ENCODE measurements at regions not wholly inside any gene's neighbourhood (a gene's known extent, or its start where the extent isn't known, plus 50 kb on each side); places are given as distances from the start of the nearest gene placed in this dataset.

- TF ChIP-seq MAX (IDR thresholded peaks at IDR 0.05) (no peak), CTCF (IDR thresholded peaks at IDR 0.05 in 2 of 3, conservative IDR thresholded peaks at IDR 0.05 in 1 of 3; ENCODE audit: borderline replicate concordance in 1 of 3, insufficient read depth in 1 of 3, low read depth in 2 of 3, low read length in 2 of 3) (no peak), ELF1 (IDR thresholded peaks at IDR 0.05; ENCODE audit: borderline replicate concordance, low read depth) (no peak), EZH2phosphoT487 (IDR thresholded peaks at IDR 0.05; ENCODE audit: borderline replicate concordance) (no peak), POLR2A (IDR thresholded peaks at IDR 0.05; ENCODE audit: borderline replicate concordance, extremely low read depth, insufficient read depth, insufficient read length) (no peak), ZNF274 (IDR thresholded peaks at IDR 0.05; ENCODE audit: low read depth, low read length) (no peak)
Observed at GRCh38 chr4:34649716-34650115, 1594.6 kb downstream of the ARAP2 start.

Measured in HCT116 (cell line).